A549 (cell line): ENCODE measurements at regions not wholly inside any gene's neighbourhood (a gene's known extent, or its start where the extent isn't known, plus 50 kb on each side); places are given as distances from the start of the nearest gene placed in this dataset.

Experiments used
- ATAC-seq, 2 experiments: fragments of 200-7000 bp in 1 of 2; fragments of >200 bp in 1 of 2; cut with Nextera tagmentation in 1 of 2; cut with Tn5 transposase in 1 of 2; 3 replicates each; pipeline versions ENCODE4 v1.8.0 to v1.9.1; 2018 to 2020; ENCODE audit warnings: mild to moderate bottlenecking in 1 of 2, moderate library complexity in 1 of 2
- CTCF ChIA-PET: fragments of 300-600 bp; sonication (Branson Sonifier 250); formaldehyde crosslinking; extraction: SDS; loops from one replicate; lab custom pipeline; 2021; ENCODE audit warnings: antibody characterized with exemption, inconsistent platforms; lab: Yijun Ruan, JAX
- POLR2A ChIA-PET: fragments of 350-600 bp; formaldehyde crosslinking; extraction: SDS; loops from one replicate; lab custom pipeline; 2021; ENCODE audit warnings: antibody characterized with exemption, inconsistent platforms; lab: Yijun Ruan, JAX
- DNase-seq, 2 experiments: peaks; one replicate each; pipeline versions ENCODE4 v3.0.0 to v3.0.0-alpha.2; 2011 to 2016; ENCODE audit warnings: low read depth in 1 of 2, low spot score in 1 of 2
- FAIRE-seq: peaks from 2 replicates; lab custom pipeline; 2011; peaks lifted over from hg19 to GRCh38; lab: Jason Lieb, UNC
- H3K27ac ChIP-seq, 2 experiments: fragments of >200 bp; sonication (Bioruptor Twin); formaldehyde crosslinking; 3 replicates each; pipeline ENCODE4 v1.5.1; 2016 to 2017
- H3K4me1 ChIP-seq: fragments of >200 bp; sonication (Bioruptor Twin); formaldehyde crosslinking; 3 replicates; pipeline ENCODE4 v1.6.1; 2016
- H3K4me2 ChIP-seq: fragments of >200 bp; sonication (Bioruptor Twin); formaldehyde crosslinking; 3 replicates; pipeline ENCODE4 v1.6.1; 2016
- H3K4me3 ChIP-seq: fragments of >200 bp; sonication (Bioruptor Twin); formaldehyde crosslinking; 3 replicates; pipeline ENCODE4 v1.5.1; 2016
- H3K9me3 ChIP-seq: fragments of >200 bp; sonication (Bioruptor Twin); formaldehyde crosslinking; 3 replicates; pipeline ENCODE4 v1.6.1; 2016
- BCL3 ChIP-seq: fragments of >200 bp; sonication (Bioruptor Twin); formaldehyde crosslinking; IDR thresholded peaks from 3 replicates; pipeline ENCODE4 v1.6.1; 2016
- CBX8 ChIP-seq: fragments of 200-600 bp; sonication (generic); IDR thresholded peaks from 2 replicates; pipeline ENCODE4 v1.6.1; 2016
- CHD2 ChIP-seq: fragments of 150-350 bp; IDR thresholded peaks from 2 replicates; pipeline ENCODE4 v1.6.1; 2014; ENCODE audit warnings: low read length; ENCODE audit not compliant: partially characterized antibody
- CHD4 ChIP-seq: fragments of 200-600 bp; sonication (generic); IDR thresholded peaks from 2 replicates; pipeline ENCODE4 v1.6.1; 2016; ENCODE audit warnings: antibody characterized with exemption, mild to moderate bottlenecking, borderline replicate concordance
- EHF ChIP-seq: fragments of 250-450 bp; sonication (Bioruptor Pico); IDR thresholded peaks from 2 replicates; pipeline ENCODE4 v1.5.0; 2020; ENCODE audit warnings: mild to moderate bottlenecking
- EHMT2 ChIP-seq: fragments of 200-600 bp; sonication (generic); IDR thresholded peaks from 2 replicates; pipeline ENCODE4 v1.6.1; 2016; ENCODE audit warnings: antibody characterized with exemption, low read depth, mild to moderate bottlenecking, moderate library complexity
- GATA3 ChIP-seq: IDR thresholded peaks from 2 replicates; pipeline ENCODE4 v1.6.1; 2012; ENCODE audit warnings: borderline replicate concordance
- HES2 ChIP-seq: fragments of >200 bp; sonication (Bioruptor Twin); formaldehyde crosslinking; IDR thresholded peaks from 2 replicates; pipeline ENCODE4 v1.6.1; 2016
- JUN ChIP-seq, 2 experiments: fragments of >200 bp; sonication (Bioruptor Twin); formaldehyde crosslinking; IDR thresholded peaks; 2 replicates in 1 of 2; 3 replicates in 1 of 2; pipeline ENCODE4 v1.6.1; 2016 to 2017
- JUNB ChIP-seq: fragments of >200 bp; sonication (Bioruptor Twin); formaldehyde crosslinking; IDR thresholded peaks from 2 replicates; pipeline ENCODE4 v1.6.1; 2016
- KDM5A ChIP-seq: fragments of 200-600 bp; sonication (generic); IDR thresholded peaks from 2 replicates; pipeline ENCODE4 v1.6.1; 2016; ENCODE audit warnings: antibody characterized with exemption, mild to moderate bottlenecking
- MAFK ChIP-seq: fragments of 450-650 bp; IDR thresholded peaks from 2 replicates; pipeline ENCODE4 v1.6.1; 2014; ENCODE audit not compliant: partially characterized antibody
- MAZ ChIP-seq: fragments of 150-350 bp; IDR thresholded peaks from 2 replicates; pipeline ENCODE4 v1.6.1; 2014; ENCODE audit warnings: antibody characterized with exemption, low read depth, low read length, borderline replicate concordance
- NFE2L2 ChIP-seq: fragments of 150-350 bp; conservative IDR thresholded peaks from 2 replicates; pipeline ENCODE4 v1.6.1; 2014; ENCODE audit warnings: low read length
- RAD21 ChIP-seq, 2 experiments: fragments of >200 bp in 1 of 2; sonication (Bioruptor Twin) in 1 of 2; formaldehyde crosslinking in 1 of 2; IDR thresholded peaks in 1 of 2; conservative IDR thresholded peaks in 1 of 2; 2 replicates in 1 of 2; 3 replicates in 1 of 2; pipeline ENCODE4 v1.6.1; 2012 to 2018; ENCODE audit warnings: inconsistent platforms in 1 of 2
- TP53 ChIP-seq: fragments of 250-450 bp; sonication (Bioruptor Pico); IDR thresholded peaks from 2 replicates; pipeline ENCODE4 v1.5.0; 2021; ENCODE audit warnings: mild to moderate bottlenecking, moderate library complexity
- ZC3H11A ChIP-seq: fragments of 450-650 bp; IDR thresholded peaks from 2 replicates; pipeline ENCODE4 v1.6.1; 2014; ENCODE audit warnings: antibody characterized with exemption, mild to moderate bottlenecking
- ZFP36 ChIP-seq: fragments of 450-650 bp; IDR thresholded peaks from 2 replicates; pipeline ENCODE4 v1.6.1; 2014; ENCODE audit warnings: borderline replicate concordance; ENCODE audit not compliant: partially characterized antibody
- WGBS: methylation state at CpG from one replicate; pipeline ENCODE4 v1.1.6; 2017; ENCODE audit errors: missing lambda C conversion rate; 5-methylcytosine and 5-hydroxymethylcytosine counted together
- TF ChIP-seq, protein P1 (sequence below): IDR thresholded peaks from 2 replicates; pipeline ENCODE4 v1.6.1; 2012
- TF ChIP-seq, protein P2 (sequence below): IDR thresholded peaks from 2 replicates; pipeline ENCODE4 v1.6.1; 2012; ENCODE audit warnings: low read depth, borderline replicate concordance
- TF ChIP-seq, protein P3 (sequence below): fragments of 450-650 bp; IDR thresholded peaks from 2 replicates; pipeline ENCODE4 v1.6.1; 2014; ENCODE audit warnings: antibody characterized with exemption

DNA sequence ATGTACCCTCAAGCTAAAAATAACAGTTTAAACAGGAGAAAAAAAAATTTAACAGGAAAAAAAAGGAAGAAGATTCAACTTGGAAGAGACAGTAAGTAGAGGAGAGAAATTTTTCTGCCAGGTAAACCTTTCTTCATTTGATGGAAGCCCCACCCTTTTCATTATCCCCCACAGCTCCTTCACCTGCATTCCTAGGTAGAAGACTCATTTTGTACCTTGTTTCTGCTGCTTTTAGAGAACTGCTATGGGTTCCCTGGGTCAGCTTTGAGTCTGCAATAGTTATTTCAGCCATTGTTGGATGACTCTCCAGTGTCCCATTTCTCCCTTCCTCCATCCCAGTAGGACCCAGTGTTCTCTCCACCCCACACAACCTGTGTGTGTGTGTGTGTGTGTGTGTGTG is 74.1 kb upstream of the CPEB4 start:
- FAIRE-seq (no peak), DNase-seq (no peak), ATAC-seq (no peak)
- ChIA-PET POLR2A (no interaction called here), CTCF (interaction anchor here (0.9 to 1.2 kb wide), 2 partner anchors 8 to 41 kb away, joined by 3 read pairs; no protein-coding TSS in a partner anchor)
- no peak for TF ChIP-seq MAFK
- no peak for TF ChIP-seq ZC3H11A
- Histone ChIP-seq H3K27ac (peak overlapping the region; percentile 2 to 23; a peak in 2 of 6 replicates), H3K4me1 (peaks cover 3% of the 10 kb centered on the region; the same call in 2 of the 3 replicates), H3K4me2 (no peak overlapping the region), H3K9me3 (no peaks in the 10 kb centered on the region), H3K4me3 (no peak overlapping the region)

GRCh38 chr5:173815571-173815970 is 72.6 kb upstream of the CPEB4 start:
- Histone ChIP-seq H3K27ac (peak overlapping the region in 1 of 2 experiments; percentile 52; a peak in 3 of 6 replicates), H3K4me2 (no peak overlapping the region), H3K4me3 (no peak overlapping the region)
- WGBS = 85% methylated on average over 9 of the region's 9 CpGs
- CTCF ChIA-PET = interaction anchor here (1.2 kb wide), 1 partner anchor 10 kb away, joined by 3 read pairs; no protein-coding TSS in a partner anchor
- POLR2A ChIA-PET = no interaction called here
- FAIRE-seq (no peak), DNase-seq (no peak)
- TF ChIP-seq KDM5A (no peak), JUN (IDR thresholded peaks at IDR 0.05) (no peak), ZFP36 (no peak), CHD4 (no peak), MAFK (no peak), CBX8 (no peak), EHMT2 (no peak), MAZ (no peak), RAD21 (conservative IDR thresholded peaks at IDR 0.05 in 1 of 2, IDR thresholded peaks at IDR 0.05 in 1 of 2) (no peak), JUNB (no peak)
- TF ChIP-seq, protein P1, sequence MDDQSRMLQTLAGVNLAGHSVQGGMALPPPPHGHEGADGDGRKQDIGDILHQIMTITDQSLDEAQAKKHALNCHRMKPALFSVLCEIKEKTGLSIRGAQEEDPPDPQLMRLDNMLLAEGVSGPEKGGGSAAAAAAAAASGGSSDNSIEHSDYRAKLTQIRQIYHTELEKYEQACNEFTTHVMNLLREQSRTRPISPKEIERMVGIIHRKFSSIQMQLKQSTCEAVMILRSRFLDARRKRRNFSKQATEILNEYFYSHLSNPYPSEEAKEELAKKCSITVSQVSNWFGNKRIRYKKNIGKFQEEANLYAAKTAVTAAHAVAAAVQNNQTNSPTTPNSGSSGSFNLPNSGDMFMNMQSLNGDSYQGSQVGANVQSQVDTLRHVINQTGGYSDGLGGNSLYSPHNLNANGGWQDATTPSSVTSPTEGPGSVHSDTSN = no peak
- TF ChIP-seq, all 56 proteins: peak for 0
- Histone ChIP-seq H3K4me1 (no peaks in the 10 kb centered on the region; the same call in 2 of the 3 replicates), H3K9me3 (peaks cover 10% of the 10 kb centered on the region; the same call in 2 of the 3 replicates)
- ATAC-seq = no peak

DNA sequence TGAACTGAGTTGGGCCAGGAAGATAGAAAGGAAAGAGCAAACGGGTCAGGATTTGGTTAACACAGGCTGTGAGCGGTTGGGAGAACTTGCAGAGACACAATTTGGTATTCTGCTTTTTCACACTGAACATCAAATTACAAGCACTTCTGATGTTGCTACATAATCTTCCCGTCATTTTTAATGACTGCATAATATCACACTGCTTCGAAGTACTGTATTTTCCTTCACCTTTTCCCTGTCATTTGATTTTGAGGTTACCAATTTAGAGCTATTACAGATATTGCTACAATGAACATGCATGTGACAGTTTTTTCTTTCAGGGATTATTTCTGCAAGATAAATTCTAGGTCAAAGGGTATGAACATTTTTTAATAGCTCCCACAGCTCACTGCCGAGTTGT is 71.4 kb upstream of the CPEB4 start:
- H3K4me1 ChIP-seq = peaks cover 9% of the 10 kb centered on the region
- DNase-seq (no peak), FAIRE-seq (no peak), ATAC-seq (no peak)
- no peak for TF ChIP-seq BCL3
- TF ChIP-seq CHD2 = no peak
- no peak for TF ChIP-seq HES2
- H3K4me3 ChIP-seq = no peak overlapping the region
- WGBS = 81% methylated on average over 5 of the region's 5 CpGs
- POLR2A ChIA-PET = no interaction called here
- H3K9me3 ChIP-seq = peaks cover 10% of the 10 kb centered on the region; the same call in 2 of the 3 replicates
- no peak overlapping the region for H3K4me2 ChIP-seq
- CTCF ChIA-PET = no interaction called here
- H3K27ac ChIP-seq = peak overlapping the region in 1 of 2 experiments; percentile 55; a peak in 3 of 6 replicates

DNA sequence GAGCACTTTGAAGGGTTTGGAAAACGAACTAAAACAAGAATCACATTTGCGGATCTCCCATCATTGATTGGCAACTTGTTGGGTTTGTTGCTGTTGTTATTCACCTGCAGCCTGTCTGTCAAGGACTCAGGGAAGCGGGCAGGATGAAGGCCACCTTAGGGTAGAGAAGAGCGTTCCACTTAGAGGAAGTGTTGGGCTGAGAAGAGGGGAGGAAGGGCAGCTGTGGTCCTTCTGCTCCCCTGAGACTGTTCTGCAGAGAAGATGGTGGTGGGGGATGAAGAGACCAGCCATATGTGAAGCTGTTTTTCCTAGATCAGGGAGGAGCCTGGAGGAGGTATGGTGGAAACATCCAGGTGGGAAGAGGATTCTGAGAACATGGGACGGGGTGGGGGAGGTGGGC is 70.6 kb upstream of the CPEB4 start:
- CTCF ChIA-PET = no interaction called here
- H3K4me3 ChIP-seq = no peak overlapping the region
- no peak for FAIRE-seq
- 91% methylated on average over 4 of the region's 5 CpGs for WGBS
- TF ChIP-seq KDM5A (no peak), BCL3 (no peak), EHF (CRISPR knock-in tag) (no peak), HES2 (no peak), ZC3H11A (no peak), ZFP36 (no peak), GATA3 (no peak), NFE2L2 (no peak), TP53 (CRISPR knock-in tag) (no peak)
- TF ChIP-seq, protein P2, sequence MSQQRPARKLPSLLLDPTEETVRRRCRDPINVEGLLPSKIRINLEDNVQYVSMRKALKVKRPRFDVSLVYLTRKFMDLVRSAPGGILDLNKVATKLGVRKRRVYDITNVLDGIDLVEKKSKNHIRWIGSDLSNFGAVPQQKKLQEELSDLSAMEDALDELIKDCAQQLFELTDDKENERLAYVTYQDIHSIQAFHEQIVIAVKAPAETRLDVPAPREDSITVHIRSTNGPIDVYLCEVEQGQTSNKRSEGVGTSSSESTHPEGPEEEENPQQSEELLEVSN = no peak
- TF ChIP-seq, protein P3, sequence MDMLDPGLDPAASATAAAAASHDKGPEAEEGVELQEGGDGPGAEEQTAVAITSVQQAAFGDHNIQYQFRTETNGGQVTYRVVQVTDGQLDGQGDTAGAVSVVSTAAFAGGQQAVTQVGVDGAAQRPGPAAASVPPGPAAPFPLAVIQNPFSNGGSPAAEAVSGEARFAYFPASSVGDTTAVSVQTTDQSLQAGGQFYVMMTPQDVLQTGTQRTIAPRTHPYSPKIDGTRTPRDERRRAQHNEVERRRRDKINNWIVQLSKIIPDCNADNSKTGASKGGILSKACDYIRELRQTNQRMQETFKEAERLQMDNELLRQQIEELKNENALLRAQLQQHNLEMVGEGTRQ = no peak
- TF ChIP-seq, all 56 proteins: peak for 0
- H3K27ac ChIP-seq = peak overlapping the region in 1 of 2 experiments; percentile 48; a peak in 2 of 6 replicates
- H3K9me3 ChIP-seq = peaks cover 10% of the 10 kb centered on the region; the same call in 2 of the 3 replicates
- peaks cover 17% of the 10 kb centered on the region for H3K4me1 ChIP-seq
- POLR2A ChIA-PET = no interaction called here
- ATAC-seq = no peak
- no peak for DNase-seq
- H3K4me2 ChIP-seq = no peak overlapping the region
